ENCODE measurements at regions not wholly inside any gene's neighbourhood (a gene's known extent, or its start where the extent isn't known, plus 50 kb on each side); places are given as distances from the start of the nearest gene placed in this dataset.

- POLR2A ChIA-PET = no interaction called here
- H3K27ac ChIP-seq (ENCODE audit: low read length in 2 of 2) = no peak overlapping the region
- no peaks in the 10 kb centered on the region for H3K79me2 ChIP-seq (ENCODE audit: control insufficient read depth, insufficient read depth, low read length)
- ATAC-seq (ENCODE audit: low read depth) = no peak
- no peaks in the 10 kb centered on the region for H3K27me3 ChIP-seq (replicated peaks in 1 of 4; ENCODE audit: control extremely low read depth in 1 of 4, control insufficient read depth in 3 of 4, insufficient read depth in 4 of 4, low read length in 3 of 4)
- intact Hi-C loops (cut with micrococcal nuclease) = no loop called here
- H3K27me3 Mint-ChIP-seq = no peaks in the 10 kb centered on the region
- no peak overlapping the region for H2AFZ ChIP-seq (ENCODE audit: insufficient read depth, low read depth, low read length, poor library complexity, severe bottlenecking)
- no peak overlapping the region for H3K4me3 ChIP-seq (ENCODE audit: control extremely low read depth in 1 of 5, extremely low read depth in 1 of 5, insufficient read depth in 1 of 5, low read depth in 2 of 5, low read length in 4 of 5)
- H3K4me2 ChIP-seq (replicated peaks; ENCODE audit: low read depth, low read length, poor library complexity, severe bottlenecking) = no peak overlapping the region
- no peaks in the 10 kb centered on the region for H4K20me1 ChIP-seq (ENCODE audit: control insufficient read depth, insufficient read depth, low read length, poor library complexity, severe bottlenecking)
- H3K9me3 ChIP-seq (ENCODE audit: control extremely low read depth in 1 of 3, control insufficient read depth in 2 of 3, insufficient read depth in 1 of 3, low read length in 2 of 3) = no peaks in the 10 kb centered on the region
- no peaks in the 10 kb centered on the region for H3K4me1 ChIP-seq (ENCODE audit: control insufficient read depth in 2 of 2, insufficient read depth in 2 of 2, low read length in 2 of 2)
- CTCF ChIA-PET = no interaction called here
- DNase-seq = no peak
- H3K27ac Mint-ChIP-seq = no peak overlapping the region
- no peaks in the 10 kb centered on the region for H3K4me1 Mint-ChIP-seq
- H3K9me3 Mint-ChIP-seq (ENCODE audit: insufficient read depth) = no peaks in the 10 kb centered on the region
- H3K36me3 ChIP-seq (replicated peaks in 1 of 2; ENCODE audit: control extremely low read depth in 1 of 2, control insufficient read depth in 1 of 2, extremely low read depth in 1 of 2, insufficient read depth in 2 of 2, low read length in 1 of 2) = no peaks in the 10 kb centered on the region
- no peak overlapping the region for H3K9ac ChIP-seq (ENCODE audit: low read length)
- WGBS (ENCODE audit: insufficient coverage) = no CpG with 5 or more reads among the region's 3 CpGs
- TF ChIP-seq EZH2 (IDR thresholded peaks at IDR 0.05; ENCODE audit: borderline replicate concordance, insufficient read depth, low read depth, low read length, poor library complexity, severe bottlenecking) (no peak), CTCF (IDR thresholded peaks at IDR 0.05) (no peak)
- H3K4me3 Mint-ChIP-seq = no peak overlapping the region
These were observed 286.5 kb downstream of the GLUD2 start for GRCh38 chrX:121333942-121334341.

GRCh38 chrX:121336831-121337421 lies 289.5 kb downstream of the GLUD2 start:
- POLR2A ChIA-PET = no interaction called here
- no peak overlapping the region for H3K27ac ChIP-seq (ENCODE audit: low read length in 2 of 2)
- Mint-ChIP-seq H3K4me1 (no peaks in the 10 kb centered on the region), H3K4me3 (no peak overlapping the region), H3K9me3 (ENCODE audit: insufficient read depth) (no peaks in the 10 kb centered on the region), H3K27me3 (no peaks in the 10 kb centered on the region), H3K27ac (no peak overlapping the region)
- no peaks in the 10 kb centered on the region for H4K20me1 ChIP-seq (ENCODE audit: control insufficient read depth, insufficient read depth, low read length, poor library complexity, severe bottlenecking)
- H3K4me2 ChIP-seq (replicated peaks; ENCODE audit: low read depth, low read length, poor library complexity, severe bottlenecking) = no peak overlapping the region
- no peak for ATAC-seq (ENCODE audit: low read depth)
- H3K4me1 ChIP-seq (ENCODE audit: control insufficient read depth in 2 of 2, insufficient read depth in 2 of 2, low read length in 2 of 2) = no peaks in the 10 kb centered on the region
- H3K79me2 ChIP-seq (ENCODE audit: control insufficient read depth, insufficient read depth, low read length) = no peaks in the 10 kb centered on the region
- WGBS (ENCODE audit: insufficient coverage) = no CpG with 5 or more reads among the region's 4 CpGs
- H3K36me3 ChIP-seq (replicated peaks in 1 of 2; ENCODE audit: control extremely low read depth in 1 of 2, control insufficient read depth in 1 of 2, extremely low read depth in 1 of 2, insufficient read depth in 2 of 2, low read length in 1 of 2) = no peaks in the 10 kb centered on the region
- no peak overlapping the region for H2AFZ ChIP-seq (ENCODE audit: insufficient read depth, low read depth, low read length, poor library complexity, severe bottlenecking)
- intact Hi-C loops (cut with micrococcal nuclease) = no loop called here
- CTCF ChIA-PET = no interaction called here
- no peak for TF ChIP-seq CTCF (IDR thresholded peaks at IDR 0.05)
- TF ChIP-seq EZH2 (IDR thresholded peaks at IDR 0.05; ENCODE audit: borderline replicate concordance, insufficient read depth, low read depth, low read length, poor library complexity, severe bottlenecking) = no peak
- no peak overlapping the region for H3K9ac ChIP-seq (ENCODE audit: low read length)
- DNase-seq = no peak
- no peak overlapping the region for H3K4me3 ChIP-seq (ENCODE audit: control extremely low read depth in 1 of 5, extremely low read depth in 1 of 5, insufficient read depth in 1 of 5, low read depth in 2 of 5, low read length in 4 of 5)
- no peaks in the 10 kb centered on the region for H3K27me3 ChIP-seq (replicated peaks in 1 of 4; ENCODE audit: control extremely low read depth in 1 of 4, control insufficient read depth in 3 of 4, insufficient read depth in 4 of 4, low read length in 3 of 4)
- H3K9me3 ChIP-seq (ENCODE audit: control extremely low read depth in 1 of 3, control insufficient read depth in 2 of 3, insufficient read depth in 1 of 3, low read length in 2 of 3) = no peaks in the 10 kb centered on the region

Measured in B cell (primary cell).